Fibroblast of lung (primary cell): ENCODE measurements at regions not wholly inside any gene's neighbourhood (a gene's known extent, or its start where the extent isn't known, plus 50 kb on each side); places are given as distances from the start of the nearest gene placed in this dataset.

Experiments used
- EZH2 ChIP-seq: IDR thresholded peaks from 2 replicates; pipeline ENCODE4 v1.5.1; 2012; ENCODE audit warnings: low read length, control low read depth, mild to moderate bottlenecking; ENCODE audit errors: missing control alignments
- TF ChIP-seq, protein P1 (sequence below), 2 donors: IDR thresholded peaks in 1 of 2; conservative IDR thresholded peaks in 1 of 2; 1 replicate in 1 of 2; 2 replicates in 1 of 2; pipeline ENCODE4 v1.5.1; 2011 to 2012; ENCODE audit warnings: low read length in 2 of 2, control low read depth in 1 of 2, inconsistent platforms in 1 of 2, low read depth in 1 of 2, mild to moderate bottlenecking in 1 of 2

DNA sequence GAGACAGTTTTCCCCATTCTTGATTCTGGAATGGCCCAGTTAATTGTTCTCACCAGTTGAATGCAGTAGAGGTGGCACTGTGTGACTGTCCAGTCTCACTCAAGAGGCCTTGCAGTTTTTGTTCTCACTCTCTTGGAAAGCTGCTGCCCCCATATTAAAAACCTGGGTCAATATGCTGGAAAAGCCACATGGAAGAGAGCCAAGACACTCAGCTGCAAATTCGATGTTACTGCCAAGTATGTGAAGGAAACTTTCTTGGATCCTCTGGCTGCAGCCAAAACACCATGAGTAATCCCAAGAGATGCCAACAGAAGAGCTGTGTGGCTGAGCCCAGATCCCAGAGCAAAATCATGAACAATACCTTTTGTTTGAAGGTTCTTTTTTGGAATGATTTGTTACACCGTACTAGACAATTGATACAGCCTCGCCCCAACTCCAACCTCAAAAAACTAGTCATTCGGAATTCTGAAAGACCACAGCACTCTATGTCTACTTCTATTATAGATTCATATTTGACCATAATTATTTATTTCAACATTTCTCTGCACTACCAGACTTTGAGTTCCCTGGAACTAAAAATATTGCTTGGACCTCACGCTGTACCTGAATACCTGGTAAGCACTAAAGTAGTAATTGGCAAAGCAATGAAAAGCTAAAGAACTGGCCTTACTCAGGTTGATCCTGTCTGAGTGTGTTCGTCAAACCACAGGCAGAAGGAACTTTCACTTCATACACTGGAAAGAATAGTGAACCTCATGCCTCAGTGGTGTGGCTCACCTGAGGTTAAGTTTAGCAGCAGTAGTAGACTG, 378.8 kb downstream of the ETS1 start:
- TF ChIP-seq, protein P1, sequence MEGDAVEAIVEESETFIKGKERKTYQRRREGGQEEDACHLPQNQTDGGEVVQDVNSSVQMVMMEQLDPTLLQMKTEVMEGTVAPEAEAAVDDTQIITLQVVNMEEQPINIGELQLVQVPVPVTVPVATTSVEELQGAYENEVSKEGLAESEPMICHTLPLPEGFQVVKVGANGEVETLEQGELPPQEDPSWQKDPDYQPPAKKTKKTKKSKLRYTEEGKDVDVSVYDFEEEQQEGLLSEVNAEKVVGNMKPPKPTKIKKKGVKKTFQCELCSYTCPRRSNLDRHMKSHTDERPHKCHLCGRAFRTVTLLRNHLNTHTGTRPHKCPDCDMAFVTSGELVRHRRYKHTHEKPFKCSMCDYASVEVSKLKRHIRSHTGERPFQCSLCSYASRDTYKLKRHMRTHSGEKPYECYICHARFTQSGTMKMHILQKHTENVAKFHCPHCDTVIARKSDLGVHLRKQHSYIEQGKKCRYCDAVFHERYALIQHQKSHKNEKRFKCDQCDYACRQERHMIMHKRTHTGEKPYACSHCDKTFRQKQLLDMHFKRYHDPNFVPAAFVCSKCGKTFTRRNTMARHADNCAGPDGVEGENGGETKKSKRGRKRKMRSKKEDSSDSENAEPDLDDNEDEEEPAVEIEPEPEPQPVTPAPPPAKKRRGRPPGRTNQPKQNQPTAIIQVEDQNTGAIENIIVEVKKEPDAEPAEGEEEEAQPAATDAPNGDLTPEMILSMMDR (conservative IDR thresholded peaks at IDR 0.05 in 1 of 2, IDR thresholded peaks at IDR 0.05 in 1 of 2; ENCODE audit: low read depth in 1 of 2, low read length in 2 of 2) = no peak
- TF ChIP-seq EZH2 = no peak
